SK-N-MC (cell line): ENCODE measurements at regions not wholly inside any gene's neighbourhood (a gene's known extent, or its start where the extent isn't known, plus 50 kb on each side); places are given as distances from the start of the nearest gene placed in this dataset.

Experiments
- EZH2 ChIP-seq: fragments of 200-600 bp; sonication (generic); IDR thresholded peaks from one replicate; pipeline ENCODE4 v1.6.1; 2017; ENCODE audit warnings: antibody characterized with exemption
- POLR2AphosphoS5 ChIP-seq: IDR thresholded peaks from 2 replicates; pipeline ENCODE4 v1.6.1; 2012; ENCODE audit warnings: mild to moderate bottlenecking, low read depth, low read length, borderline replicate concordance

DNA sequence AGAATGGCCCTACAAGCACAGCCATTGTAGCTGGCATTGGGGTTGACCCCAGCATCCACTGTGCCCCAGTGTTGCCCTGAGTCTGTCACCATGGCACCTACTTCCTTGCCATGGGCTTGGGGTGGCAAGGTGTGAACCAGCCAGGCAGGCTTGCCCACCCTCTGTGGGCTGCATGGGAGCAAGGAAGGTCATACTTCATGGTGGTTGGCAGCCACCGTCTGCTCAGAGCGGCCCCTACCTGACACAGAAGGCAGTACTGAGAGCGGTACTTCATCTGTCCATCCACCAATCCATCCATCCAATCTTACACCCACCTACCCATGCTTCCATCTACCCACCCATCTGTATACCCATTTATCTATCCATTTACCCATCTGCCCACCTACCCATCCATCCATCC lies 160.1 kb downstream of the KIF26A start:
- no peak for TF ChIP-seq POLR2AphosphoS5
- no peak for TF ChIP-seq EZH2
